ENCODE measurements at regions not wholly inside any gene's neighbourhood (a gene's known extent, or its start where the extent isn't known, plus 50 kb on each side); places are given as distances from the start of the nearest gene placed in this dataset.

DNA sequence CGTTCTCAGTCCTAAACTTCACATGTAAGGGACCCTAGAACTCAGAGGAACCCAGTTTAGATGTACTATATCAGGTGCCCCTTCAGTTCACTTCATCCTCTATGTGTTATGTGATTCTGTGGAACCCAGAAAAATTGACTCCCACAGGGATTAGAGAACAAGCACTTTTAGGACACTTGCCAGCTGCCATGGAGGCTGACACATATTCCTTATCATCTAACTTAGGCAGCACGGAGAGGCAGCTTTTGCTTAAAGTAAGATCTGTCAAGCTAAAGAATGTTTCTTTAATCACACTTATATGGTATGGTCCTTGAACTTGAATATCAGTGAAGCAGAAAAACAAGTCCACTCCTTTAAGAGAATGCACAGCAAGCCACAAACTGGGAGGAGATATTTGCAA, 701.5 kb upstream of the ID4 start:
- no peak for TF ChIP-seq POLR2A (IDR thresholded peaks at IDR 0.05; ENCODE audit: low read depth)
- TF ChIP-seq, protein P1, sequence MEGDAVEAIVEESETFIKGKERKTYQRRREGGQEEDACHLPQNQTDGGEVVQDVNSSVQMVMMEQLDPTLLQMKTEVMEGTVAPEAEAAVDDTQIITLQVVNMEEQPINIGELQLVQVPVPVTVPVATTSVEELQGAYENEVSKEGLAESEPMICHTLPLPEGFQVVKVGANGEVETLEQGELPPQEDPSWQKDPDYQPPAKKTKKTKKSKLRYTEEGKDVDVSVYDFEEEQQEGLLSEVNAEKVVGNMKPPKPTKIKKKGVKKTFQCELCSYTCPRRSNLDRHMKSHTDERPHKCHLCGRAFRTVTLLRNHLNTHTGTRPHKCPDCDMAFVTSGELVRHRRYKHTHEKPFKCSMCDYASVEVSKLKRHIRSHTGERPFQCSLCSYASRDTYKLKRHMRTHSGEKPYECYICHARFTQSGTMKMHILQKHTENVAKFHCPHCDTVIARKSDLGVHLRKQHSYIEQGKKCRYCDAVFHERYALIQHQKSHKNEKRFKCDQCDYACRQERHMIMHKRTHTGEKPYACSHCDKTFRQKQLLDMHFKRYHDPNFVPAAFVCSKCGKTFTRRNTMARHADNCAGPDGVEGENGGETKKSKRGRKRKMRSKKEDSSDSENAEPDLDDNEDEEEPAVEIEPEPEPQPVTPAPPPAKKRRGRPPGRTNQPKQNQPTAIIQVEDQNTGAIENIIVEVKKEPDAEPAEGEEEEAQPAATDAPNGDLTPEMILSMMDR (IDR thresholded peaks at IDR 0.05) = no peak

Measured in esophagus muscularis mucosa (tissue), 3 donors.